ENCODE measurements at regions not wholly inside any gene's neighbourhood (a gene's known extent, or its start where the extent isn't known, plus 50 kb on each side); places are given as distances from the start of the nearest gene placed in this dataset.
A peak's percentile ranks its signal among the peaks of the same experiment; 100 is the strongest.

GRCh38 chr4:103482893-103483292, 236.9 kb downstream of the TACR3 start:
- Histone ChIP-seq H3K9me3 (ENCODE audit: low read depth) (no peaks in the 10 kb centered on the region), H3K79me2 (no peaks in the 10 kb centered on the region), H3K4me2 (no peak overlapping the region), H3K27ac (no peak overlapping the region), H3K4me3 (no peak overlapping the region), H3K4me1 (ENCODE audit: insufficient read depth) (peaks cover 7% of the 10 kb centered on the region), H4K20me1 (ENCODE audit: insufficient read depth, poor library complexity, severe bottlenecking) (no peaks in the 10 kb centered on the region), H3K36me3 (replicated peaks; ENCODE audit: insufficient read depth, low read depth) (no peaks in the 10 kb centered on the region), H3K27me3 (no peaks in the 10 kb centered on the region), H3K9me2 (replicated peaks; ENCODE audit: insufficient read depth) (no peaks in the 10 kb centered on the region), H2AFZ (no peak overlapping the region)
- TF ChIP-seq EZH2phosphoT487 (IDR thresholded peaks at IDR 0.05; ENCODE audit: low read depth, severe bottlenecking, unreplicated experiment) = no peak
- no peak for TF ChIP-seq EZH2 (IDR thresholded peaks at IDR 0.05; ENCODE audit: borderline replicate concordance)
- no peak for TF ChIP-seq CTCF (IDR thresholded peaks at IDR 0.05; ENCODE audit: poor library complexity)
- DNase-seq (ENCODE audit: low spot score) = no peak
- WGBS (ENCODE audit: low lambda C conversion rate, missing lambda C conversion rate) = 72% methylated on average over 2 of the region's 2 CpGs

- DNase-seq (ENCODE audit: low spot score) = no peak
- H3K9me2 ChIP-seq (replicated peaks; ENCODE audit: insufficient read depth) = no peaks in the 10 kb centered on the region
These were observed 237.3 kb downstream of the TACR3 start for GRCh38 chr4:103482471-103482870.

GRCh38 chr4:103478734-103479133, 241.1 kb downstream of the TACR3 start:
- Histone ChIP-seq H3K36me3 (replicated peaks; ENCODE audit: insufficient read depth, low read depth) (no peaks in the 10 kb centered on the region), H3K4me3 (no peak overlapping the region), H3K4me1 (ENCODE audit: insufficient read depth) (peaks cover 7% of the 10 kb centered on the region), H3K9me3 (ENCODE audit: low read depth) (no peaks in the 10 kb centered on the region), H2AFZ (no peak overlapping the region), H3K27me3 (no peaks in the 10 kb centered on the region), H4K20me1 (ENCODE audit: insufficient read depth, poor library complexity, severe bottlenecking) (no peaks in the 10 kb centered on the region), H3K27ac (no peak overlapping the region), H3K9me2 (replicated peaks; ENCODE audit: insufficient read depth) (no peaks in the 10 kb centered on the region), H3K79me2 (no peaks in the 10 kb centered on the region), H3K4me2 (no peak overlapping the region)
- 38% methylated on average over 1 of the region's 1 CpG for WGBS (ENCODE audit: low lambda C conversion rate, missing lambda C conversion rate)
- no peak for DNase-seq (ENCODE audit: low spot score)
- no peak for TF ChIP-seq EZH2phosphoT487 (IDR thresholded peaks at IDR 0.05; ENCODE audit: low read depth, severe bottlenecking, unreplicated experiment)
- no peak for TF ChIP-seq EZH2 (IDR thresholded peaks at IDR 0.05; ENCODE audit: borderline replicate concordance)
- peak; percentile 9 for TF ChIP-seq CTCF (IDR thresholded peaks at IDR 0.05; ENCODE audit: poor library complexity)

More at GRCh38 chr4:103482471-103482870, 237.3 kb downstream of the TACR3 start:
- 74% methylated on average over 3 of the region's 3 CpGs for WGBS (ENCODE audit: low lambda C conversion rate, missing lambda C conversion rate)
- no peak overlapping the region for H2AFZ ChIP-seq
- H3K4me3 ChIP-seq = no peak overlapping the region
- no peaks in the 10 kb centered on the region for H4K20me1 ChIP-seq (ENCODE audit: insufficient read depth, poor library complexity, severe bottlenecking)
- H3K9me3 ChIP-seq (ENCODE audit: low read depth) = no peaks in the 10 kb centered on the region
- TF ChIP-seq EZH2 (IDR thresholded peaks at IDR 0.05; ENCODE audit: borderline replicate concordance) (no peak), CTCF (IDR thresholded peaks at IDR 0.05; ENCODE audit: poor library complexity) (no peak), EZH2phosphoT487 (IDR thresholded peaks at IDR 0.05; ENCODE audit: low read depth, severe bottlenecking, unreplicated experiment) (no peak)
- no peaks in the 10 kb centered on the region for H3K79me2 ChIP-seq
- H3K27me3 ChIP-seq = no peaks in the 10 kb centered on the region
- H3K4me1 ChIP-seq (ENCODE audit: insufficient read depth) = peaks cover 7% of the 10 kb centered on the region
- no peaks in the 10 kb centered on the region for H3K36me3 ChIP-seq (replicated peaks; ENCODE audit: insufficient read depth, low read depth)
- no peak overlapping the region for H3K27ac ChIP-seq
- no peak overlapping the region for H3K4me2 ChIP-seq

GRCh38 chr4:103478210-103478609, 241.6 kb downstream of the TACR3 start:
- Histone ChIP-seq H4K20me1 (ENCODE audit: insufficient read depth, poor library complexity, severe bottlenecking) (no peaks in the 10 kb centered on the region), H3K79me2 (no peaks in the 10 kb centered on the region), H3K9me2 (replicated peaks; ENCODE audit: insufficient read depth) (no peaks in the 10 kb centered on the region), H3K27ac (no peak overlapping the region), H3K4me2 (no peak overlapping the region), H3K4me3 (no peak overlapping the region), H3K9me3 (ENCODE audit: low read depth) (no peaks in the 10 kb centered on the region), H3K4me1 (ENCODE audit: insufficient read depth) (peaks cover 7% of the 10 kb centered on the region), H2AFZ (no peak overlapping the region), H3K27me3 (no peaks in the 10 kb centered on the region), H3K36me3 (replicated peaks; ENCODE audit: insufficient read depth, low read depth) (no peaks in the 10 kb centered on the region)
- WGBS (ENCODE audit: low lambda C conversion rate, missing lambda C conversion rate) = 14% methylated on average over 1 of the region's 1 CpG
- TF ChIP-seq EZH2 (IDR thresholded peaks at IDR 0.05; ENCODE audit: borderline replicate concordance) = no peak
- no peak for TF ChIP-seq CTCF (IDR thresholded peaks at IDR 0.05; ENCODE audit: poor library complexity)
- no peak for TF ChIP-seq EZH2phosphoT487 (IDR thresholded peaks at IDR 0.05; ENCODE audit: low read depth, severe bottlenecking, unreplicated experiment)
- DNase-seq (ENCODE audit: low spot score) = no peak
